ENCODE measurements at regions not wholly inside any gene's neighbourhood (a gene's known extent, or its start where the extent isn't known, plus 50 kb on each side); places are given as distances from the start of the nearest gene placed in this dataset.

- no peak for FAIRE-seq
- no peak for DNase-seq (ENCODE audit: low read depth)
- Histone ChIP-seq H3K4me3 (ENCODE audit: low read depth, low read length) (no peak overlapping the region), H3K36me3 (ENCODE audit: control insufficient read depth, insufficient read depth, low read length) (no peaks in the 10 kb centered on the region), H3K27me3 (ENCODE audit: control insufficient read depth, insufficient read depth, low read length) (no peaks in the 10 kb centered on the region)
- TF ChIP-seq CTCF (IDR thresholded peaks at IDR 0.05; ENCODE audit: insufficient read depth, low read length, severe bottlenecking), result no peak
These were observed 303.0 kb downstream of the PAX1 start for GRCh38 chr20:22008456-22008855.

- TF ChIP-seq CTCF (IDR thresholded peaks at IDR 0.05; ENCODE audit: insufficient read depth, low read length, severe bottlenecking), result no peak
- H3K27me3 ChIP-seq (ENCODE audit: control insufficient read depth, insufficient read depth, low read length), result no peaks in the 10 kb centered on the region
- DNase-seq (ENCODE audit: low read depth) (no peak), FAIRE-seq (no peak)
- H3K36me3 ChIP-seq (ENCODE audit: control insufficient read depth, insufficient read depth, low read length), result no peaks in the 10 kb centered on the region
- H3K4me3 ChIP-seq (ENCODE audit: low read depth, low read length), result no peak overlapping the region
These were observed 300.8 kb downstream of the PAX1 start for GRCh38 chr20:22006306-22006705.

GRCh38 chr20:22005535-22005934, 300.1 kb downstream of the PAX1 start:
- FAIRE-seq, result no peak
- no peaks in the 10 kb centered on the region for H3K27me3 ChIP-seq (ENCODE audit: control insufficient read depth, insufficient read depth, low read length)
- DNase-seq (ENCODE audit: low read depth), result no peak
- no peak overlapping the region for H3K4me3 ChIP-seq (ENCODE audit: low read depth, low read length)
- H3K36me3 ChIP-seq (ENCODE audit: control insufficient read depth, insufficient read depth, low read length), result no peaks in the 10 kb centered on the region
- no peak for TF ChIP-seq CTCF (IDR thresholded peaks at IDR 0.05; ENCODE audit: insufficient read depth, low read length, severe bottlenecking)

GRCh38 chr20:22004946-22005345, 299.5 kb downstream of the PAX1 start:
- H3K27me3 ChIP-seq (ENCODE audit: control insufficient read depth, insufficient read depth, low read length), result no peaks in the 10 kb centered on the region
- FAIRE-seq, result no peak
- no peak for DNase-seq (ENCODE audit: low read depth)
- no peak for TF ChIP-seq CTCF (IDR thresholded peaks at IDR 0.05; ENCODE audit: insufficient read depth, low read length, severe bottlenecking)
- H3K36me3 ChIP-seq (ENCODE audit: control insufficient read depth, insufficient read depth, low read length), result no peaks in the 10 kb centered on the region
- no peak overlapping the region for H3K4me3 ChIP-seq (ENCODE audit: low read depth, low read length)

GRCh38 chr20:22003680-22004079, 298.2 kb downstream of the PAX1 start:
- Histone ChIP-seq H3K27me3 (ENCODE audit: control insufficient read depth, insufficient read depth, low read length) (no peaks in the 10 kb centered on the region), H3K36me3 (ENCODE audit: control insufficient read depth, insufficient read depth, low read length) (no peaks in the 10 kb centered on the region), H3K4me3 (ENCODE audit: low read depth, low read length) (no peak overlapping the region)
- no peak for TF ChIP-seq CTCF (IDR thresholded peaks at IDR 0.05; ENCODE audit: insufficient read depth, low read length, severe bottlenecking)
- DNase-seq (ENCODE audit: low read depth) (no peak), FAIRE-seq (no peak)

- DNase-seq (ENCODE audit: low read depth), result peak; percentile 45
- no peaks in the 10 kb centered on the region for H3K27me3 ChIP-seq (ENCODE audit: control insufficient read depth, insufficient read depth, low read length)
- H3K36me3 ChIP-seq (ENCODE audit: control insufficient read depth, insufficient read depth, low read length), result no peaks in the 10 kb centered on the region
- no peak overlapping the region for H3K4me3 ChIP-seq (ENCODE audit: low read depth, low read length)
- TF ChIP-seq CTCF (IDR thresholded peaks at IDR 0.05; ENCODE audit: insufficient read depth, low read length, severe bottlenecking), result no peak
- no peak for FAIRE-seq
These were observed 296.4 kb downstream of the PAX1 start for GRCh38 chr20:22001886-22002285.
